CD4-positive, alpha-beta T cell treated with Interleukin-15 for 4 hours (primary cell): ENCODE measurements at regions not wholly inside any gene's neighbourhood (a gene's known extent, or its start where the extent isn't known, plus 50 kb on each side); places are given as distances from the start of the nearest gene placed in this dataset.
"Not testable (repeated sequence)": the region's sequence is repeated elsewhere in the genome, so short reads cannot be mapped to it uniquely, and the experiment has no call there.

Source experiments
- DNase-seq: peaks from one replicate; pipeline ENCODE4 v3.0.0-alpha.2; 2020; ENCODE audit warnings: low spot score

GRCh38 chr5:174636094-174636493 lies 88.3 kb upstream of the MSX2 start:
- no peak for DNase-seq

GRCh38 chr5:174642816-174643405 lies 81.5 kb upstream of the MSX2 start:
- DNase-seq, result no peak

GRCh38 chr5:174644436-174644835 lies 79.9 kb upstream of the MSX2 start:
- no peak for DNase-seq

GRCh38 chr5:174644923-174645322 lies 79.5 kb upstream of the MSX2 start:
- DNase-seq, result no peak

- DNase-seq, result no peak
These were observed 78.7 kb upstream of the MSX2 start for GRCh38 chr5:174645677-174646076.

- not testable (repeated sequence) for DNase-seq
These were observed 75.8 kb upstream of the MSX2 start for GRCh38 chr5:174648618-174649017.

- no peak for DNase-seq
These were observed 75.0 kb upstream of the MSX2 start for GRCh38 chr5:174649391-174649790.

GRCh38 chr5:174654442-174654841 lies 69.9 kb upstream of the MSX2 start:
- DNase-seq, result no peak

- no peak for DNase-seq
These were observed 69.0 kb upstream of the MSX2 start for GRCh38 chr5:174655351-174655750.

- no peak for DNase-seq
These were observed 60.1 kb upstream of the MSX2 start for GRCh38 chr5:174664180-174664850.

- no peak for DNase-seq
These were observed 59.0 kb upstream of the MSX2 start for GRCh38 chr5:174665347-174665746.

GRCh38 chr5:174667526-174667925 lies 56.9 kb upstream of the MSX2 start:
- DNase-seq, result no peak

- DNase-seq, result no peak
These were observed 56.0 kb upstream of the MSX2 start for GRCh38 chr5:174668349-174668748.
